ACC112 (cell line): ENCODE measurements at regions not wholly inside any gene's neighbourhood (a gene's known extent, or its start where the extent isn't known, plus 50 kb on each side); places are given as distances from the start of the nearest gene placed in this dataset.
A peak's percentile ranks its signal among the peaks of the same experiment; 100 is the strongest.

Source experiments
- H2AFZ ChIP-seq: fragments of 200-600 bp; sonication (generic); one replicate; pipeline ENCODE4 v1.6.0; 2017; ENCODE audit warnings: antibody characterized with exemption, low read length; ENCODE audit not compliant: unreplicated experiment
- H3K27ac ChIP-seq: fragments of 200-600 bp; sonication (generic); 2 replicates; pipeline ENCODE4 v1.5.1; 2014; ENCODE audit warnings: low read depth, mild to moderate bottlenecking, antibody characterized with exemption, low read length, moderate library complexity
- H3K27me3 ChIP-seq: fragments of 200-600 bp; sonication (generic); 2 replicates; pipeline ENCODE4 v1.6.1; 2014; ENCODE audit warnings: mild to moderate bottlenecking, antibody characterized with exemption, low read length, moderate library complexity, mixed read lengths; ENCODE audit not compliant: insufficient read depth
- H3K36me3 ChIP-seq: fragments of 200-600 bp; sonication (generic); 2 replicates; pipeline ENCODE4 v1.6.1; 2016; ENCODE audit warnings: mild to moderate bottlenecking, antibody characterized with exemption, low read length, moderate library complexity, mixed read lengths; ENCODE audit not compliant: insufficient read depth
- H3K4me1 ChIP-seq: fragments of 200-600 bp; sonication (generic); one replicate; pipeline ENCODE4 v1.6.1; 2016; ENCODE audit warnings: low read length, mixed read lengths; ENCODE audit not compliant: insufficient read depth, unreplicated experiment, control insufficient read depth
- H3K4me3 ChIP-seq: fragments of 200-600 bp; sonication (generic); 2 replicates; pipeline ENCODE4 v1.5.1; 2014; ENCODE audit warnings: mild to moderate bottlenecking, low read depth, low read length
- H3K79me2 ChIP-seq: fragments of 200-600 bp; sonication (generic); one replicate; pipeline ENCODE4 v1.6.0; 2016; ENCODE audit warnings: low read length; ENCODE audit not compliant: control insufficient read depth, unreplicated experiment, insufficient read depth

GRCh38 chr7:54810401-54810800 lies 51.4 kb upstream of the SEC61G start:
- Histone ChIP-seq H3K79me2 (no peaks in the 10 kb centered on the region), H3K4me1 (peaks cover 23% of the 10 kb centered on the region), H3K4me3 (no peak overlapping the region), H2AFZ (no peak overlapping the region), H3K27me3 (no peaks in the 10 kb centered on the region), H3K27ac (no peak overlapping the region), H3K36me3 (no peaks in the 10 kb centered on the region)

- no peak overlapping the region for H3K4me3 ChIP-seq
- H3K27ac ChIP-seq: peak overlapping the region; percentile 57
- H3K27me3 ChIP-seq: no peaks in the 10 kb centered on the region
- peak overlapping the region; percentile 73 for H2AFZ ChIP-seq
- H3K79me2 ChIP-seq: no peaks in the 10 kb centered on the region
- no peaks in the 10 kb centered on the region for H3K36me3 ChIP-seq
- peaks cover 23% of the 10 kb centered on the region for H3K4me1 ChIP-seq
These were observed 52.2 kb upstream of the SEC61G start for GRCh38 chr7:54811041-54811845.

GRCh38 chr7:54811846-54812254 lies 52.8 kb upstream of the SEC61G start:
- no peaks in the 10 kb centered on the region for H3K36me3 ChIP-seq
- H2AFZ ChIP-seq: no peak overlapping the region
- peaks cover 23% of the 10 kb centered on the region for H3K4me1 ChIP-seq
- no peaks in the 10 kb centered on the region for H3K79me2 ChIP-seq
- H3K27ac ChIP-seq: peak overlapping the region; percentile 57
- H3K27me3 ChIP-seq: no peaks in the 10 kb centered on the region
- no peak overlapping the region for H3K4me3 ChIP-seq

GRCh38 chr7:54812756-54813322 lies 53.8 kb upstream of the SEC61G start:
- Histone ChIP-seq H3K27me3 (no peaks in the 10 kb centered on the region), H3K27ac (no peak overlapping the region), H2AFZ (no peak overlapping the region), H3K4me3 (no peak overlapping the region), H3K4me1 (peaks cover 23% of the 10 kb centered on the region), H3K79me2 (no peaks in the 10 kb centered on the region), H3K36me3 (no peaks in the 10 kb centered on the region)

GRCh38 chr7:54813398-54813797 lies 54.4 kb upstream of the SEC61G start:
- Histone ChIP-seq H3K4me3 (no peak overlapping the region), H2AFZ (no peak overlapping the region), H3K36me3 (no peaks in the 10 kb centered on the region), H3K79me2 (no peaks in the 10 kb centered on the region), H3K27me3 (no peaks in the 10 kb centered on the region), H3K27ac (no peak overlapping the region), H3K4me1 (peaks cover 23% of the 10 kb centered on the region)

GRCh38 chr7:54814401-54814800 lies 55.4 kb upstream of the SEC61G start:
- no peaks in the 10 kb centered on the region for H3K79me2 ChIP-seq
- no peaks in the 10 kb centered on the region for H3K27me3 ChIP-seq
- no peak overlapping the region for H3K4me3 ChIP-seq
- H3K27ac ChIP-seq: no peak overlapping the region
- H3K36me3 ChIP-seq: no peaks in the 10 kb centered on the region
- H2AFZ ChIP-seq: no peak overlapping the region
- peaks cover 23% of the 10 kb centered on the region for H3K4me1 ChIP-seq

- H3K27me3 ChIP-seq: no peaks in the 10 kb centered on the region
- peaks cover under 1% of the 10 kb centered on the region for H3K4me1 ChIP-seq
- no peak overlapping the region for H3K4me3 ChIP-seq
- H2AFZ ChIP-seq: no peak overlapping the region
- no peak overlapping the region for H3K27ac ChIP-seq
- no peaks in the 10 kb centered on the region for H3K79me2 ChIP-seq
- no peaks in the 10 kb centered on the region for H3K36me3 ChIP-seq
These were observed 58.1 kb upstream of the SEC61G start for GRCh38 chr7:54817152-54817551.

GRCh38 chr7:54823776-54824175 lies 64.8 kb upstream of the SEC61G start:
- Histone ChIP-seq H3K4me3 (no peak overlapping the region), H3K27me3 (no peaks in the 10 kb centered on the region), H3K36me3 (no peaks in the 10 kb centered on the region), H3K27ac (no peak overlapping the region), H3K4me1 (no peaks in the 10 kb centered on the region), H3K79me2 (no peaks in the 10 kb centered on the region), H2AFZ (peak overlapping the region; percentile 22)

GRCh38 chr7:54824655-54825054 lies 65.6 kb upstream of the SEC61G start:
- Histone ChIP-seq H3K36me3 (no peaks in the 10 kb centered on the region), H3K27me3 (no peaks in the 10 kb centered on the region), H3K4me1 (no peaks in the 10 kb centered on the region), H3K79me2 (no peaks in the 10 kb centered on the region), H2AFZ (no peak overlapping the region), H3K27ac (no peak overlapping the region), H3K4me3 (no peak overlapping the region)

- Histone ChIP-seq H2AFZ (no peak overlapping the region), H3K79me2 (no peaks in the 10 kb centered on the region), H3K36me3 (no peaks in the 10 kb centered on the region), H3K4me1 (no peaks in the 10 kb centered on the region), H3K27ac (no peak overlapping the region), H3K27me3 (no peaks in the 10 kb centered on the region), H3K4me3 (no peak overlapping the region)
These were observed 66.4 kb upstream of the SEC61G start for GRCh38 chr7:54825368-54825767.

GRCh38 chr7:54827734-54828133 lies 68.7 kb upstream of the SEC61G start:
- no peaks in the 10 kb centered on the region for H3K36me3 ChIP-seq
- no peaks in the 10 kb centered on the region for H3K27me3 ChIP-seq
- peaks cover 13% of the 10 kb centered on the region for H3K4me1 ChIP-seq
- H2AFZ ChIP-seq: no peak overlapping the region
- H3K27ac ChIP-seq: no peak overlapping the region
- no peak overlapping the region for H3K4me3 ChIP-seq
- H3K79me2 ChIP-seq: no peaks in the 10 kb centered on the region
